ENCODE measurements at regions not wholly inside any gene's neighbourhood (a gene's known extent, or its start where the extent isn't known, plus 50 kb on each side); places are given as distances from the start of the nearest gene placed in this dataset.

- DNase-seq = no peak
Measured at GRCh38 chr14:34237677-34238076, 224.4 kb downstream of the SPTSSA start.

GRCh38 chr14:34237081-34237480, 225.0 kb downstream of the SPTSSA start:
- no peak for DNase-seq

GRCh38 chr14:34235643-34236300, 226.3 kb downstream of the SPTSSA start:
- DNase-seq = no peak

- no peak for DNase-seq
Measured at GRCh38 chr14:34234258-34234657, 227.8 kb downstream of the SPTSSA start.

- DNase-seq = no peak
Measured at GRCh38 chr14:34233619-34234018, 228.4 kb downstream of the SPTSSA start.

GRCh38 chr14:34232790-34233189, 229.2 kb downstream of the SPTSSA start:
- DNase-seq = no peak

- DNase-seq = no peak
Measured at GRCh38 chr14:34231626-34232025, 230.4 kb downstream of the SPTSSA start.

GRCh38 chr14:34229140-34229539, 232.9 kb downstream of the SPTSSA start:
- no peak for DNase-seq

- DNase-seq = no peak
Measured at GRCh38 chr14:34228650-34228976, 233.4 kb downstream of the SPTSSA start.

GRCh38 chr14:34227834-34228649, 234.0 kb downstream of the SPTSSA start:
- no peak for DNase-seq

- no peak for DNase-seq
Measured at GRCh38 chr14:34224221-34224620, 237.8 kb downstream of the SPTSSA start.

- DNase-seq = no peak
Measured at GRCh38 chr14:34223373-34224148, 238.5 kb downstream of the SPTSSA start.

GRCh38 chr14:34222867-34223266, 239.2 kb downstream of the SPTSSA start:
- DNase-seq = no peak

- DNase-seq = no peak
Measured at GRCh38 chr14:34222122-34222521, 239.9 kb downstream of the SPTSSA start.

GRCh38 chr14:34220921-34221320, 241.1 kb downstream of the SPTSSA start:
- DNase-seq = no peak

- DNase-seq = no peak
Measured at GRCh38 chr14:34220378-34220706, 241.7 kb downstream of the SPTSSA start.

GRCh38 chr14:34219661-34220377, 242.2 kb downstream of the SPTSSA start:
- no peak for DNase-seq

- DNase-seq = no peak
Measured at GRCh38 chr14:34218881-34219280, 243.2 kb downstream of the SPTSSA start.

GRCh38 chr14:34214961-34215360, 247.1 kb downstream of the SPTSSA start:
- no peak for DNase-seq

- no peak for DNase-seq
Measured at GRCh38 chr14:34213332-34213731, 248.7 kb downstream of the SPTSSA start.

- no peak for DNase-seq
Measured at GRCh38 chr14:34212172-34212929, 249.7 kb downstream of the SPTSSA start.

- DNase-seq = no peak
Measured at GRCh38 chr14:34211732-34212131, 250.3 kb downstream of the SPTSSA start.

GRCh38 chr14:34208532-34208931, 253.5 kb downstream of the SPTSSA start:
- no peak for DNase-seq

Measured in CD4-positive, alpha-beta T cell treated with Interleukin-15 for 1 hour (primary cell).